Progenitor cell of endocrine pancreas (in vitro differentiated cells): ENCODE measurements at regions not wholly inside any gene's neighbourhood (a gene's known extent, or its start where the extent isn't known, plus 50 kb on each side); places are given as distances from the start of the nearest gene placed in this dataset.

Experiments used
- DNase-seq: peaks from one replicate; pipeline ENCODE4 v3.0.0; 2021; ENCODE audit warnings: low spot score; ENCODE audit not compliant: unreplicated experiment
- H3K27ac Mint-ChIP-seq: 2 replicates; pipeline ENCODE4 v1.8.0; 2021; ENCODE audit warnings: mild to moderate bottlenecking, moderate library complexity, mixed read lengths
- H3K27me3 Mint-ChIP-seq: 2 replicates; pipeline ENCODE4 v1.8.0; 2021; ENCODE audit warnings: mixed read lengths
- H3K36me3 Mint-ChIP-seq: 2 replicates; pipeline ENCODE4 v1.8.0; 2022; ENCODE audit warnings: mixed read lengths; ENCODE audit not compliant: insufficient read depth
- H3K4me1 Mint-ChIP-seq: 2 replicates; pipeline ENCODE4 v1.8.0; 2021; ENCODE audit warnings: low read depth, mixed read lengths
- H3K4me3 Mint-ChIP-seq: 2 replicates; pipeline ENCODE4 v1.8.0; 2021; ENCODE audit warnings: low read depth, mild to moderate bottlenecking, moderate library complexity, mixed read lengths
- H3K9me3 Mint-ChIP-seq: 2 replicates; pipeline ENCODE4 v1.8.0; 2021; ENCODE audit warnings: low read depth, mixed read lengths
- TF ChIP-seq, protein P1 (sequence below): fragments of 200-600 bp; sonication (generic); IDR thresholded peaks from one replicate; pipeline ENCODE4 v1.5.0; 2021; ENCODE audit warnings: antibody characterized with exemption, mild to moderate bottlenecking; ENCODE audit not compliant: unreplicated experiment

DNA sequence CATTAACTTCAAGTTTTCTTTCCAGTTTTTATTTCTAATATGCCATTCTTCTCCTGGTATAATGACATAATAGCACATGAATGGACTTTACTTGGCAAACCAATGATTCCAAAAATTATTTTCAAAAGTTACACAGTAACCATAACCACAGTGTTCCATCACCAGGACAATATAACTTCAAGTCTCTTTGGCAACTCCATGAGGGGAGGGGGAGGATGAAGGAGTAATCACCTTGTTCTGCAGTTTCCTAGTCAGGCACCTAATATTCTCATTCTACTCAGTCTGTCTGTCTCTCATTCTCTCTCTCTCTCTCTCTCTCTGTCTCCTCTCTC, 66.6 kb downstream of the BTG1 start:
- Mint-ChIP-seq H3K4me1 (peaks cover 28% of the 10 kb centered on the region), H3K9me3 (no peaks in the 10 kb centered on the region), H3K27me3 (no peaks in the 10 kb centered on the region), H3K4me3 (no peak overlapping the region), H3K36me3 (no peaks in the 10 kb centered on the region), H3K27ac (no peak overlapping the region)
- TF ChIP-seq, protein P1, sequence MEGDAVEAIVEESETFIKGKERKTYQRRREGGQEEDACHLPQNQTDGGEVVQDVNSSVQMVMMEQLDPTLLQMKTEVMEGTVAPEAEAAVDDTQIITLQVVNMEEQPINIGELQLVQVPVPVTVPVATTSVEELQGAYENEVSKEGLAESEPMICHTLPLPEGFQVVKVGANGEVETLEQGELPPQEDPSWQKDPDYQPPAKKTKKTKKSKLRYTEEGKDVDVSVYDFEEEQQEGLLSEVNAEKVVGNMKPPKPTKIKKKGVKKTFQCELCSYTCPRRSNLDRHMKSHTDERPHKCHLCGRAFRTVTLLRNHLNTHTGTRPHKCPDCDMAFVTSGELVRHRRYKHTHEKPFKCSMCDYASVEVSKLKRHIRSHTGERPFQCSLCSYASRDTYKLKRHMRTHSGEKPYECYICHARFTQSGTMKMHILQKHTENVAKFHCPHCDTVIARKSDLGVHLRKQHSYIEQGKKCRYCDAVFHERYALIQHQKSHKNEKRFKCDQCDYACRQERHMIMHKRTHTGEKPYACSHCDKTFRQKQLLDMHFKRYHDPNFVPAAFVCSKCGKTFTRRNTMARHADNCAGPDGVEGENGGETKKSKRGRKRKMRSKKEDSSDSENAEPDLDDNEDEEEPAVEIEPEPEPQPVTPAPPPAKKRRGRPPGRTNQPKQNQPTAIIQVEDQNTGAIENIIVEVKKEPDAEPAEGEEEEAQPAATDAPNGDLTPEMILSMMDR: no peak
- no peak for DNase-seq

DNA sequence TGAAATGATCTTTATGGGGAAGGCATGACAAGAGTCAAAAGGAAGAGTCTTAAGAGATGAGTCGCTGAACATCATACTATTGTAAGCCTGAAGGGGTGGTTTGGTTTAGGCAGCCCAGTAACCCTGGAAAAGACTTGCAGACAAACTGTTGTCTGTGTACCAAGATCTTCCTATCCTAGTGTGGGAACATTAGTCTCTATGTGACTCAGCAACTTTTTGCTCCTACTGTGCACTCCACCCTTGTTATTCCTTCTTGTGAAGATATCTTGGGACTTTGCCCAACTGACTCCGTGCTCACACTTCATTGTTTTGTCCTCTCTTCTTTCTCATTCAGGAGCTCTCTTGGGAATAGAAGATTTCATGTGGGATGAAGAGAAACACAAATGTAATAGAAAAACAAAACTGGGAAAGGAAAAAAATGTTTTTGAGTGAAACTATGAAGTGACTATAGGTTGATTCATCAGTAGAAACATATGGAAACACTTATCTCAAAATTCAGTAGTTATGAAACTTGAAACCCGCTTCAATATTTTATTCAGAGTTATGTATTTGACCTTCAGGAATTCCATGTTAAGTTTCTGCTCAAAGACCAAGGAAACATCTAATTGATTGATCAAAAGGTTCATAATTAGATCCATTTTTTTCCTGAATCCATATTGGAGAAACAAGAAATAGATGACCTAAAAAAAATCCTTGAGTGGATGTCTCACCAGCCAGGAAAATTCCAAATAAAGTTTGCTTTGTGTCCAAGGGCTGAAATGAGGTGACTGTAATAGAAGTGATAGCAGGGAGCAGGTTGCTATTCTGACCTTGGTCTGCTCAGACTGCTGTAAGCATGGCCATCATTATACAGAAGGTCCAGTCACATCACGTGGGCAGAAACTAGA, 67.2 kb downstream of the BTG1 start:
- H3K4me1 Mint-ChIP-seq: peaks cover 28% of the 10 kb centered on the region
- no peaks in the 10 kb centered on the region for H3K9me3 Mint-ChIP-seq
- TF ChIP-seq, protein P1: no peak
- no peaks in the 10 kb centered on the region for H3K27me3 Mint-ChIP-seq
- no peak overlapping the region for H3K27ac Mint-ChIP-seq
- DNase-seq: no peak
- H3K4me3 Mint-ChIP-seq: no peak overlapping the region
- no peaks in the 10 kb centered on the region for H3K36me3 Mint-ChIP-seq

DNA sequence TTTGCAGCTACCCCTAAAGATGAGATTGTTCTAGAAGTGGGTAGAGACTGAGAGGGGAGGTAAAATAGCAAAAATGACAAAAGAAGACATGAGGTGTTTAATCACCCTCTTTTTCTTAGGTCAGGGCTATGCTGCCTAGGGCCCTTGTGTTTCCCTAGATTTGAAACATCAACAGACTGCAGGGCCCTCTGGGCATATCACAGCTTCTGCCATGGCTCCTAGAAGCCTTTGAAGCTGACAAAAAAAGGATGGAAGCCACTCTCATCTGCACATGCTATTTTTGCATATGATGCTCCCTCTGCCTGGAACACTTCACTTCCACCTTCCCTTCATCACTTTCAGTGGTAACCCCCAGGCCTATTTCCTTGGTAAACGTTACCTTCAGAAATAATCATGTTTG, 68.1 kb downstream of the BTG1 start:
- Mint-ChIP-seq H3K27me3 (no peaks in the 10 kb centered on the region), H3K36me3 (peaks cover 4% of the 10 kb centered on the region), H3K4me3 (no peak overlapping the region), H3K27ac (no peak overlapping the region), H3K4me1 (peaks cover 28% of the 10 kb centered on the region), H3K9me3 (no peaks in the 10 kb centered on the region)
- TF ChIP-seq, protein P1: no peak
- DNase-seq: no peak

DNA sequence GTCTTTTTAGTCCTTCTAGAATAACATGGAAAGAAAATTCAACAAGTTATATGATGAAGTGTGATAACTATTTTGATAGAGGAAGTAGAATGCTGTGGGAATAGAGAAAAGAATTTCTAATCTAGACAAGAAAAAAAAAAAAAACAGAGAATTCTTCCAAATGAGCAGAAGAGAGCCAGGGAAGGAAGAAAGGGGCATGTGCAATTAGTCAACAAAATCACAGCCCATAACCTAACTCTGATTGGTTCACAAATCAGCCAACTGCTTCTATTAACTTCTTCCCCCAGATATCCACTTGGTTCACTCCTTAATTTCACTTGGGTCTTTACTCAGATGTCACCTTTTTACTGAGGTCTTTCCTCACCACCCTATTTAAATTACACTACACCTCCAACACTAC, 69.5 kb downstream of the BTG1 start:
- Mint-ChIP-seq H3K27ac (no peak overlapping the region), H3K4me1 (peaks cover 30% of the 10 kb centered on the region), H3K4me3 (no peak overlapping the region), H3K36me3 (peaks cover 5% of the 10 kb centered on the region), H3K9me3 (peaks cover 7% of the 10 kb centered on the region), H3K27me3 (no peaks in the 10 kb centered on the region)
- no peak for DNase-seq
- TF ChIP-seq, protein P1: no peak

DNA sequence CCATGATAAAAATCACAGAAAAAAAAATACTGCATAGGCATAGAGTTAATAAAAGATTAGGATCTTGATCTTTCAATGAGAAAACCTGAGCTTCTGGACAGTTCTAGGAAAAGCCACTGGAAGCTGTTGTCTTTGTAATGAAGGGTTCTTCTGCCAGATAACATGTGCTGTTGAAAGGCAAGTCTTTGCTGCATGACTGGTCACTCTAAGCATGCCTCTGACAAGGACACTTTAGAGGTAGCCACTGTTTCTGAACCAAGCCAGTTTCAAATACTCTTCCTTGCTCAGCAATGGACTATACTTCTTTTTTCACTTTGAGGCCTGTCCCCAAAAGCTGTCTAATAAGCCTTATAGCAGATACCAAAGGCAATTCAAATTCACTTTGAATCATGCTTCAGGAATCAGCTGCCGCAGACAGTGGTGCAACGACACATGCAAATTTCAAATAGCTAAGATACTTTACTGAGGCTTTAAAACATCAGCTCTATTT, 70.2 kb downstream of the BTG1 start:
- Mint-ChIP-seq H3K4me1 (peaks cover 32% of the 10 kb centered on the region), H3K9me3 (peaks cover 7% of the 10 kb centered on the region), H3K27ac (no peak overlapping the region), H3K36me3 (peaks cover 5% of the 10 kb centered on the region), H3K27me3 (no peaks in the 10 kb centered on the region), H3K4me3 (no peak overlapping the region)
- no peak for DNase-seq
- TF ChIP-seq, protein P1: no peak
